Right atrium auricular region (tissue), 2 donors: ENCODE measurements at regions not wholly inside any gene's neighbourhood (a gene's known extent, or its start where the extent isn't known, plus 50 kb on each side); places are given as distances from the start of the nearest gene placed in this dataset.

Experiments used
- DNase-seq: peaks from one replicate; pipeline ENCODE4 v3.0.0-alpha.2; 2019; ENCODE audit warnings: low spot score
- H3K27ac ChIP-seq, 2 donors: fragments of 200-600 bp; sonication (generic); 1 replicate in 1 of 2; 2 replicates in 1 of 2; pipeline ENCODE4 v1.5.1; 2016 to 2019
- H3K27me3 ChIP-seq, 2 donors: fragments of 200-600 bp; sonication (generic); one replicate each; pipeline versions ENCODE4 v1.5.1 to v1.6.0; 2017 to 2019
- H3K36me3 ChIP-seq: fragments of 200-600 bp; sonication (generic); one replicate; pipeline ENCODE4 v1.5.1; 2016
- H3K4me1 ChIP-seq, 2 donors: fragments of 200-600 bp; sonication (generic); one replicate each; pipeline versions ENCODE4 v1.5.1 to v1.6.0; 2017 to 2019
- H3K4me3 ChIP-seq, 2 donors: fragments of 200-600 bp; sonication (generic); 1 replicate in 1 of 2; 2 replicates in 1 of 2; pipeline ENCODE4 v1.5.1; 2017 to 2019; ENCODE audit warnings: mild to moderate bottlenecking in 1 of 2, moderate library complexity in 1 of 2
- H3K9me3 ChIP-seq, 2 donors: fragments of 200-600 bp; sonication (generic); one replicate each; pipeline ENCODE4 v1.5.1; 2019
- TF ChIP-seq, protein P1 (sequence below), 2 donors: fragments of 200-600 bp; sonication (generic); IDR thresholded peaks; one replicate each; pipeline ENCODE4 v1.5.1; 2019; ENCODE audit warnings: antibody characterized with exemption in 2 of 2

DNA sequence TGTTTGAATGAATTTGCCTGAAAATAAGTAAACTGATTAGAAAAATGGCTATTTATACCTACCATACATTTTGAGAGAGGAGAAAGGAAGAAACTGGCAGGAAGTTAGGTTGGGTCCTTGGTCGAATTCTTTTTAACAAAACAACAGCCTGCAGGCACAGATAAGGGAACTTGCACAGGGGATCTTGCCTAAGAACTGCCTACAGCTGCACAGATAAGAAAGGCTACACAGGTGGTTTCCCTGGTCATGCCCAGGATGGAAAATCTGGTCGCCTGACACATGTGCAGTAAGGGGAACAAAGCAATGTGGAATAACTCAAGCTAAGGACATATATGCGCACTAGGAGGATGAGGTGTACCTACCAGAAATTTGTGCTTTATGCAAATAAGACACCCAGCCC, 732.1 kb upstream of the POT1 start:
- no peaks in the 10 kb centered on the region for H3K9me3 ChIP-seq
- H3K4me3 ChIP-seq, result no peak overlapping the region
- TF ChIP-seq, protein P1, sequence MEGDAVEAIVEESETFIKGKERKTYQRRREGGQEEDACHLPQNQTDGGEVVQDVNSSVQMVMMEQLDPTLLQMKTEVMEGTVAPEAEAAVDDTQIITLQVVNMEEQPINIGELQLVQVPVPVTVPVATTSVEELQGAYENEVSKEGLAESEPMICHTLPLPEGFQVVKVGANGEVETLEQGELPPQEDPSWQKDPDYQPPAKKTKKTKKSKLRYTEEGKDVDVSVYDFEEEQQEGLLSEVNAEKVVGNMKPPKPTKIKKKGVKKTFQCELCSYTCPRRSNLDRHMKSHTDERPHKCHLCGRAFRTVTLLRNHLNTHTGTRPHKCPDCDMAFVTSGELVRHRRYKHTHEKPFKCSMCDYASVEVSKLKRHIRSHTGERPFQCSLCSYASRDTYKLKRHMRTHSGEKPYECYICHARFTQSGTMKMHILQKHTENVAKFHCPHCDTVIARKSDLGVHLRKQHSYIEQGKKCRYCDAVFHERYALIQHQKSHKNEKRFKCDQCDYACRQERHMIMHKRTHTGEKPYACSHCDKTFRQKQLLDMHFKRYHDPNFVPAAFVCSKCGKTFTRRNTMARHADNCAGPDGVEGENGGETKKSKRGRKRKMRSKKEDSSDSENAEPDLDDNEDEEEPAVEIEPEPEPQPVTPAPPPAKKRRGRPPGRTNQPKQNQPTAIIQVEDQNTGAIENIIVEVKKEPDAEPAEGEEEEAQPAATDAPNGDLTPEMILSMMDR (IDR thresholded peaks at IDR 0.05), result no peak
- no peaks in the 10 kb centered on the region for H3K27me3 ChIP-seq
- H3K27ac ChIP-seq, result no peak overlapping the region
- no peak for DNase-seq
- H3K36me3 ChIP-seq, result no peaks in the 10 kb centered on the region
- H3K4me1 ChIP-seq, result no peaks in the 10 kb centered on the region

DNA sequence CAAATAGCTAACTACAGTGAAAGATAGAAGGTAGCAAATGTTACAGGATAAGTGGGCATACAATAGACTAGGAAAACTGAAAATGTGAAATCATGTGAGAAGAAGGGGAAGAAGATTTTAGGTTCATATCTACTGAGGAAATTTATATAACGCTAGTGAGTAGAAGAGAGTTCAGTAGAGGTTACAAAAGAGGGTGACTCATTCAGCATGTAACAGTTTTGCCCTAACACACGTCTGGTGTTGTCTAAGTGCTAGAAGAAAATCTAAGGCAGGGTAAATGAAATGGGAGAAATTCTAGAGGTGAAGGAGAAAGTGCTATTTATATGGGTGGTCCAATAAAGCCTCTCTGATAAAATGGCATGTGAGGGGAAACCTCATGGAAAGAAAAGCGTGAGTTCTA, 731.4 kb upstream of the POT1 start:
- H3K27ac ChIP-seq, result no peak overlapping the region
- no peaks in the 10 kb centered on the region for H3K9me3 ChIP-seq
- no peaks in the 10 kb centered on the region for H3K27me3 ChIP-seq
- no peak for DNase-seq
- no peaks in the 10 kb centered on the region for H3K4me1 ChIP-seq
- H3K4me3 ChIP-seq, result no peak overlapping the region
- TF ChIP-seq, protein P1 (IDR thresholded peaks at IDR 0.05), result no peak
- H3K36me3 ChIP-seq, result no peaks in the 10 kb centered on the region

- TF ChIP-seq, protein P1 (IDR thresholded peaks at IDR 0.05), result no peak
- H3K27ac ChIP-seq, result no peak overlapping the region
- H3K9me3 ChIP-seq, result no peaks in the 10 kb centered on the region
- no peaks in the 10 kb centered on the region for H3K27me3 ChIP-seq
- no peak overlapping the region for H3K4me3 ChIP-seq
- H3K36me3 ChIP-seq, result no peaks in the 10 kb centered on the region
- DNase-seq, result no peak
- no peaks in the 10 kb centered on the region for H3K4me1 ChIP-seq
Measured at GRCh38 chr7:125654076-125654475, 724.5 kb upstream of the POT1 start.

DNA sequence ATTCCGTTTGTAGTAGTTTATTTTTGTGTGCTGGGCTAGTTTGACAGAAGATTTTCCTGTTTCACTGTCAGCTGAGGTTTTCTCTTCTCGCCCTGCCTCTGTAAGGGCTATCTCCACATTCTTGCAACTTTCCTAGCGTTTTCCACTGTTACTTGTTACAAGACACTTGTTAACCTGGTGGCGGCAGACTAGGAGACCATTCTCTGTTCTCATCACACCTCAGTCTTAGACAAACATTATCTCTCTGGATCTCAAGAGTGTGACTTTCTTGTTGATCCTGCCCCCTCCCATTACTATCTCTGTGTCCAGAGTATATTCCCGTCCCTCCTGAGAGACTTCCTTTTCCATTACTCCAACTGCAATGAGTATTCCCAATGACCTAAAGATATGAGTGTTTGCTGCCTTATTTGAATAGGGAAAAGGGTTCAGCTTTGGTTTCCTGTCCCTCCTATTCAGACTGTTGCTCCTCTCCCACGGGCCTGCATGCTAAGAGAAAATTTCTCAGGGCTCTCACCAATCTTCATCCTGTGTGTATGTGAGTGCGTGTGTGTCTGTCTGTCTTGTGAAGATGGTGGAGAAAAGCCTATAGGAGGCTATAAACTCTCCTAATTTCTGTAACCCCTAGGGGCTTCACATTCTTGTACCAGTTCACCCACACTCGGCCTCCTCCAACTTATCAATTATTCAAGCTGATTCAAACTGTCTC, 722.4 kb upstream of the POT1 start:
- no peaks in the 10 kb centered on the region for H3K27me3 ChIP-seq
- TF ChIP-seq, protein P1 (IDR thresholded peaks at IDR 0.05), result no peak
- H3K4me1 ChIP-seq, result no peaks in the 10 kb centered on the region
- H3K27ac ChIP-seq, result no peak overlapping the region
- no peak for DNase-seq
- H3K9me3 ChIP-seq, result no peaks in the 10 kb centered on the region
- H3K4me3 ChIP-seq, result no peak overlapping the region
- H3K36me3 ChIP-seq, result no peaks in the 10 kb centered on the region

DNA sequence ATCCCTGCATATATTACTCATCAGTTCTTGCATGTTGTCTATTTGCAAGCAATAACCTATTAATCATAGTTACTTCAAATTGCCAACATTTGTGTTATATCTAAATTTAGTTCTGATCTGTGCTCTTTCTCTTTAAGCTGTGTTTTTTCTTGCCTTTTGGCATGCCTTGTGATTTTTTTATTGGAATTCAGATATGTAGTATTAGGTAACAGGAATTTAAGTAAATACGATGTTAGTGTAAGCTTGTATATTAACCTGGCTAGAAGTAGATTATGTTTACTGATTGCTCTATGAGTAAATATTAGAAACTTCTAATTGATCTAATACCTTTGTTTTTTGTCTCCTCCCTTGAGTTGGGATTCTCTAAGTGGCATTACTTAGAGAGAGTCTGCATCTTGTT, 718.9 kb upstream of the POT1 start:
- no peaks in the 10 kb centered on the region for H3K9me3 ChIP-seq
- no peak overlapping the region for H3K4me3 ChIP-seq
- H3K36me3 ChIP-seq, result no peaks in the 10 kb centered on the region
- H3K27ac ChIP-seq, result no peak overlapping the region
- H3K4me1 ChIP-seq, result no peaks in the 10 kb centered on the region
- no peak for DNase-seq
- no peaks in the 10 kb centered on the region for H3K27me3 ChIP-seq
- TF ChIP-seq, protein P1 (IDR thresholded peaks at IDR 0.05), result no peak

- no peak overlapping the region for H3K4me3 ChIP-seq
- no peak overlapping the region for H3K27ac ChIP-seq
- no peaks in the 10 kb centered on the region for H3K9me3 ChIP-seq
- no peaks in the 10 kb centered on the region for H3K36me3 ChIP-seq
- DNase-seq, result no peak
- TF ChIP-seq, protein P1 (IDR thresholded peaks at IDR 0.05), result no peak
- no peaks in the 10 kb centered on the region for H3K4me1 ChIP-seq
- no peaks in the 10 kb centered on the region for H3K27me3 ChIP-seq
Measured at GRCh38 chr7:125645770-125646169, 716.1 kb upstream of the POT1 start.
